Mesendoderm (in vitro differentiated cells): ENCODE measurements at regions not wholly inside any gene's neighbourhood (a gene's known extent, or its start where the extent isn't known, plus 50 kb on each side); places are given as distances from the start of the nearest gene placed in this dataset.

Experiments
- DNase-seq: peaks from one replicate; pipeline ENCODE4 v3.0.0; 2013
- H2AK5ac ChIP-seq: 2 replicates; pipeline ENCODE4 v1.6.1; 2013; ENCODE audit warnings: low read length, inconsistent platforms
- H2BK120ac ChIP-seq: 2 replicates; pipeline ENCODE4 v1.6.1; 2013; ENCODE audit warnings: low read depth, mild to moderate bottlenecking, low read length, moderate library complexity, mixed read lengths
- H2BK15ac ChIP-seq: replicated peaks from 2 replicates; pipeline ENCODE4 v1.6.1; 2013; ENCODE audit warnings: low read depth, mild to moderate bottlenecking, moderate library complexity
- H2BK5ac ChIP-seq: 2 replicates; pipeline ENCODE4 v1.6.1; 2013; ENCODE audit warnings: low read length, inconsistent platforms
- H3K18ac ChIP-seq: 2 replicates; pipeline ENCODE4 v1.6.1; 2013; ENCODE audit warnings: mild to moderate bottlenecking, low read length, mixed read lengths
- H3K23ac ChIP-seq: one replicate; pipeline ENCODE4 v1.6.1; 2013; ENCODE audit warnings: low read length
- H3K27ac ChIP-seq: 2 replicates; pipeline ENCODE4 v1.5.1; 2013; ENCODE audit warnings: low read depth, mild to moderate bottlenecking, inconsistent platforms, low read length, moderate library complexity
- H3K27me3 ChIP-seq: 2 replicates; pipeline ENCODE4 v1.6.1; 2013; ENCODE audit warnings: low read length, control low read depth, mild to moderate bottlenecking, inconsistent platforms; ENCODE audit not compliant: insufficient read depth, poor library complexity
- H3K36me3 ChIP-seq: 2 replicates; pipeline ENCODE4 v1.6.1; 2013; ENCODE audit warnings: low read length, inconsistent platforms; ENCODE audit not compliant: control insufficient read depth, insufficient read depth
- H3K4ac ChIP-seq: one replicate; pipeline ENCODE4 v1.6.1; 2013; ENCODE audit warnings: low read depth, mild to moderate bottlenecking, low read length, moderate library complexity
- H3K4me1 ChIP-seq: 2 replicates; pipeline ENCODE4 v1.6.1; 2013; ENCODE audit warnings: low read depth, low read length, inconsistent platforms; ENCODE audit not compliant: control insufficient read depth
- H3K4me2 ChIP-seq: 2 replicates; pipeline ENCODE4 v1.6.1; 2013; ENCODE audit warnings: low read length
- H3K4me3 ChIP-seq: 2 replicates; pipeline ENCODE4 v1.5.1; 2013; ENCODE audit warnings: mild to moderate bottlenecking, low read length
- H3K56ac ChIP-seq: one replicate; pipeline ENCODE4 v1.6.1; 2013; ENCODE audit warnings: low read length
- H3K79me1 ChIP-seq: 2 replicates; pipeline ENCODE4 v1.6.1; 2013; ENCODE audit warnings: low read length, inconsistent platforms
- H3K79me2 ChIP-seq: 2 replicates; pipeline ENCODE4 v1.6.1; 2013; ENCODE audit warnings: mild to moderate bottlenecking, low read length; ENCODE audit not compliant: control insufficient read depth, insufficient read depth
- H3K9ac ChIP-seq: 2 replicates; pipeline ENCODE4 v1.6.1; 2013; ENCODE audit warnings: low read length, inconsistent platforms
- H4K5ac ChIP-seq: one replicate; pipeline ENCODE4 v1.6.1; 2013; ENCODE audit warnings: low read length
- H4K8ac ChIP-seq: one replicate; pipeline ENCODE4 v1.6.1; 2013; ENCODE audit warnings: low read depth, mild to moderate bottlenecking, control low read depth, low read length, moderate library complexity
- WGBS: extraction: QIAGEN DNeasy Blood & Tissue Kit; methylation state at CpG from one replicate; pipeline ENCODE4 v1.1.7; 2013; ENCODE audit warnings: low lambda C conversion rate, missing lambda C conversion rate; ENCODE audit not compliant: insufficient coverage; ENCODE audit errors: extremely low coverage; 5-methylcytosine and 5-hydroxymethylcytosine counted together

DNA sequence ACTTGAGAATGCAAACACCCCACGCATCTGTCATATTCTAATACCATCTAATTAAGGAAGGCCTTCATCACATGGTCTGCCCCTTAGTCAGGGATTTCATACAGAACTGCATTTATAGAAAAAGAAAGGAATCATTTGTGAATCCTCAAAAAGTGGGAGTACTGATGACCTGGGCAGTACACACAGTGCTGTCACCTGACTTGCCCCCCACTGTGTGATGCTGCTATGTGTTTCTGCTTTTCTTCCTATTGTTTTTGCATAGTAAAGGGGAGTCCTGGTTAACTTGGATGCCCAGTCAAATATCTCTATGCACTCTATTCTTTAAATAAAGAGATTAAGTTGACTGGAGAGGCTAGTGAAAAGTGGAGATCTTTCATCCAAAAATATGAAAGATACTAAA is 1921.2 kb upstream of the PRR20A start:
- Histone ChIP-seq H4K5ac (no peak overlapping the region), H3K79me2 (no peaks in the 10 kb centered on the region), H3K23ac (no peak overlapping the region), H3K27ac (no peak overlapping the region), H3K18ac (no peak overlapping the region), H3K4ac (no peak overlapping the region), H3K79me1 (no peaks in the 10 kb centered on the region), H3K27me3 (no peaks in the 10 kb centered on the region), H3K9ac (no peak overlapping the region), H2BK120ac (no peak overlapping the region), H4K8ac (no peak overlapping the region), H3K4me1 (no peaks in the 10 kb centered on the region), H2AK5ac (no peak overlapping the region), H3K36me3 (no peaks in the 10 kb centered on the region), H2BK5ac (no peak overlapping the region), H3K4me3 (no peak overlapping the region), H3K4me2 (no peak overlapping the region), H3K56ac (no peak overlapping the region), H2BK15ac (no peak overlapping the region)
- WGBS = no CpG with 5 or more reads among the region's 1 CpG
- DNase-seq = no peak

DNA sequence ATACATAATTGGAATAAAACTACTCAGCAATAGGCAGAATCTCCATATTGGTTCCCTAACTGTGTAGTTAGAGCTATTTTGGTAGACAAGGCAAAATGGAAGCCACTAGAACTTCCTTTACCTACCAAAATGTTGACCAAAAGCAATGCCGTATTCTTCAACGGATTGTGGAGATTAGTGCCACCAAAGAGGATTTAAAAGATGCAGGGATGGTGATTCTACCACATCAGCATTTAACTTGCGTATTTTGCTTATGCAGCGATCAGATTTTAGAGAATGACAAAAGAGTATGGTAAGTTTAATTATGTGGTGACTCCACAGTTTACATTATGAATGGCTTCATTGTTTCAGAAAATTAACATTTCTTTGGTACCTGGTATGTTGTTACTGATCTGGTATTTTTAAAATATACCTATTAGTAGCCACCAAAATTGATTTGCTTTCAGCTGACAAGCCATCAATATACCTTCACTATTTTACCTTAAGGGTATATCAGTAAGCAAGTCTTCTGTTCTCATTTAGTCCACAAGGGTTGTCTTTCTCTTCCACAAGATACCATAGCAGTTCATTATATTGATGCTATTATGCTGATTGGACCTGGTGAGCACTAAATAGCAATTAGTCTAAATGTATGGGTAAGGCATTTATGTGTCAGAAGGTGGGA is 1910.7 kb upstream of the PRR20A start:
- H3K27ac ChIP-seq = no peak overlapping the region
- H4K8ac ChIP-seq = no peak overlapping the region
- no peaks in the 10 kb centered on the region for H3K79me1 ChIP-seq
- no peak overlapping the region for H3K4ac ChIP-seq
- no peak for DNase-seq
- H3K18ac ChIP-seq = no peak overlapping the region
- no peak overlapping the region for H2BK15ac ChIP-seq
- H2BK120ac ChIP-seq = no peak overlapping the region
- no peaks in the 10 kb centered on the region for H3K79me2 ChIP-seq
- H3K56ac ChIP-seq = no peak overlapping the region
- no peak overlapping the region for H3K23ac ChIP-seq
- H4K5ac ChIP-seq = no peak overlapping the region
- no peak overlapping the region for H3K4me2 ChIP-seq
- H3K27me3 ChIP-seq = no peaks in the 10 kb centered on the region
- no CpG with 5 or more reads among the region's 4 CpGs for WGBS
- H3K36me3 ChIP-seq = no peaks in the 10 kb centered on the region
- H2AK5ac ChIP-seq = no peak overlapping the region
- no peak overlapping the region for H3K4me3 ChIP-seq
- no peak overlapping the region for H3K9ac ChIP-seq
- H2BK5ac ChIP-seq = no peak overlapping the region
- H3K4me1 ChIP-seq = no peaks in the 10 kb centered on the region

DNA sequence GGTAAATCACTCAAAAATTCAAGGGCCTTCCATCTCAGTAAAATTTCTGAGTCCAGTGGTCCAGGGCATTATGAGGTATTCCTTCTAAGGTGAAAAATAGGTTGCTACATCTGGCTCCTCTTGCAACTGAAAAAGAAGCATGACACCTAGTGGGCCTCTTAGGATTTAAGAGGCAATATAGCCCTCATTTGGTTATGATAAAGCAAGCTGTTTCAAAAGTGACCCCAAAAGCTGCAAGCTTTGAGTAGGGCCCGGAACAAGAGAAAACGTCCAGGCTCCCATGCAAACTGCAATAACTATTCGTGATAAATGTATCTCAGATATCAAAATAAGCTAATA is 1910.2 kb upstream of the PRR20A start:
- no peak overlapping the region for H3K4me3 ChIP-seq

DNA sequence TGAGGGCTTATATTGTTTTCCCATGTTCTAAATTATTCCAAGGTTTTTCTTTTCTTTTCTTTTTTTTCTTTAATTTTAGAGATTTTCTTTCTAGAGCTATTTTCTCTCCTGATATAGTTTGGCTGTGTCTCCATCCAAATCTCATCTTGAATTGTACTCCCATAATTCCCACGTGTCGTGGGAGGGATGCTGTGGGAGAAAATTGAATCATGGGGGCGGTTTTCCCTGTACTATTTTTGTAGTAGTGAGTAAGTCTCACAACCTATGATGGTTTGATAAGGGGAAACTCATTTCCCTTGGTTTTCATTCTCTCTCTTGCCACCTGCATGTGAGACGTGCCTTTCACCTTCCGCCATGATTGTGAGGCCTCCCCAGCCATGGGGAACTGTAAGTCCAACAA is 1906.4 kb upstream of the PRR20A start:
- Histone ChIP-seq H3K4me3 (no peak overlapping the region), H3K18ac (no peak overlapping the region), H4K5ac (no peak overlapping the region), H2BK120ac (no peak overlapping the region), H3K4me2 (no peak overlapping the region), H3K79me2 (no peaks in the 10 kb centered on the region), H3K56ac (no peak overlapping the region), H3K9ac (no peak overlapping the region), H3K79me1 (no peaks in the 10 kb centered on the region), H3K23ac (no peak overlapping the region), H3K4me1 (no peaks in the 10 kb centered on the region), H4K8ac (no peak overlapping the region), H2BK5ac (no peak overlapping the region), H3K4ac (no peak overlapping the region), H2AK5ac (no peak overlapping the region), H2BK15ac (no peak overlapping the region), H3K27me3 (no peaks in the 10 kb centered on the region), H3K27ac (no peak overlapping the region), H3K36me3 (no peaks in the 10 kb centered on the region)
- WGBS = no CpG with 5 or more reads among the region's 5 CpGs
- no peak for DNase-seq

More for the DNA sequence above, 1910.2 kb upstream of the PRR20A start:
- Histone ChIP-seq H2BK15ac (no peak overlapping the region), H3K27ac (no peak overlapping the region), H3K79me2 (no peaks in the 10 kb centered on the region), H3K4me2 (no peak overlapping the region), H3K9ac (no peak overlapping the region), H2AK5ac (no peak overlapping the region), H3K18ac (no peak overlapping the region), H2BK5ac (no peak overlapping the region), H3K23ac (no peak overlapping the region), H3K56ac (no peak overlapping the region), H3K4me1 (no peaks in the 10 kb centered on the region), H3K27me3 (no peaks in the 10 kb centered on the region), H2BK120ac (no peak overlapping the region), H4K5ac (no peak overlapping the region), H3K79me1 (no peaks in the 10 kb centered on the region), H4K8ac (no peak overlapping the region), H3K4ac (no peak overlapping the region), H3K36me3 (no peaks in the 10 kb centered on the region)
- WGBS = no CpG with 5 or more reads among the region's 3 CpGs
- DNase-seq = peak; percentile 56

DNA sequence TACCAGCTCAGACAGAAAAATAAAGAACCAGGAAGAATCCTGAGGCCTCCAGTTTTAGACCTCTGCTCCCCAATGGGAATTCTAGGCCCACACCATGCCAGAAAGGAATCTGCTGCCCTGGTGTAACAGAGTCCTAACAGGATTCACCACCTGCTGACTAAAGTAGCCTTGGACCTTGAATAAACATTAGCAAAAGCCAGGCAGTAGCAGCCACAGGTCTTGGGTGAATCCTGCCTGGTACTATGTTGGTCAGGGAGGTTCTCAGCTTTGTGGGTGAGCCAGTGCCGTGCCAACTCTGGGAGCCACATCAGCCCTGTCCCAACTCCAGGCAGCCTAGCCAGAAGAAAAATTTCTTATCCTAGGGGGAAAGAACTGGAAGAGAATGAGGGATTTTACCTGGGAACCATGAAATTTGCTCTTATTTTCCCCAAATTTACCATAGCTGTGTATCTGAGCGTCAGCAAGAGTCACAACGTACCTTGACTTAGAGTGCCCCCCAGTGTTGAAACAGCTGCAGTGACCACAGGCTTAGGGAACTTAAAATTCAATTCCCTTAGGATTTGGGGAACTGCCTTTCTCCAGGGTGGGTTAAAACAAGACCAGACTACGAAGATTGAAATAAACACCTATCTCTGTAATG is 1895.6 kb upstream of the PRR20A start:
- Histone ChIP-seq H3K79me1 (no peaks in the 10 kb centered on the region), H3K4me1 (no peaks in the 10 kb centered on the region), H3K4ac (no peak overlapping the region), H3K18ac (no peak overlapping the region), H3K36me3 (no peaks in the 10 kb centered on the region), H2BK5ac (no peak overlapping the region), H2BK15ac (no peak overlapping the region), H3K27me3 (no peaks in the 10 kb centered on the region), H3K56ac (no peak overlapping the region), H3K23ac (no peak overlapping the region), H3K4me2 (no peak overlapping the region), H2BK120ac (no peak overlapping the region), H2AK5ac (no peak overlapping the region), H3K4me3 (no peak overlapping the region), H3K27ac (no peak overlapping the region), H3K79me2 (no peaks in the 10 kb centered on the region), H3K9ac (no peak overlapping the region), H4K8ac (no peak overlapping the region), H4K5ac (no peak overlapping the region)
- WGBS = no CpG with 5 or more reads among the region's 4 CpGs
- peak; percentile 78 for DNase-seq

DNA sequence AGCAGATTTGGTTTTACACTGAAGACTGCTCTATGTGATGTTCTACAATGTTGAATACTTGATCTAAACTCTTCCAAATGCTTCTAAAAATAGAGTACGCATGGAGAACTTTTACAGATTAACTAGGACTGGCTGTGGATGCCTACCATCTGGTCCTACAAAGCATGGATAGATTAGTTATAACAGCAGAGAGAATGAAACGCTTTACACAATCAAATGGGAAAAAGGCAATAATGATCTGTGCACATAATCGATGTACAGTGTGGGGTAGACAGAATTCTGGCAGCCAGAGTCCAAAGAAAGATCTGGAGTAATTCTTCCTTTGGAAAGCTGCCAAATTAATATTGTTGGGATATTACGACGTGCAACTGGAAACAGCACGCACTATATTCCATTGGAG is 1885.5 kb upstream of the PRR20A start:
- WGBS = no CpG with 5 or more reads among the region's 6 CpGs

More for the DNA sequence above, 1885.5 kb upstream of the PRR20A start:
- H3K36me3 ChIP-seq = no peaks in the 10 kb centered on the region
- no peak overlapping the region for H3K9ac ChIP-seq
- H3K79me2 ChIP-seq = no peaks in the 10 kb centered on the region
- H3K4me3 ChIP-seq = no peak overlapping the region
- no peak overlapping the region for H3K18ac ChIP-seq
- H3K4me1 ChIP-seq = no peaks in the 10 kb centered on the region
- no peak overlapping the region for H3K4ac ChIP-seq
- no peaks in the 10 kb centered on the region for H3K27me3 ChIP-seq
- H3K23ac ChIP-seq = no peak overlapping the region
- H3K56ac ChIP-seq = no peak overlapping the region
- H3K27ac ChIP-seq = no peak overlapping the region
- no peak overlapping the region for H2AK5ac ChIP-seq
- no peak overlapping the region for H4K8ac ChIP-seq
- no peak overlapping the region for H2BK15ac ChIP-seq
- no peak overlapping the region for H2BK120ac ChIP-seq
- H2BK5ac ChIP-seq = no peak overlapping the region
- no peak overlapping the region for H3K4me2 ChIP-seq
- H3K79me1 ChIP-seq = no peaks in the 10 kb centered on the region
- H4K5ac ChIP-seq = no peak overlapping the region
- DNase-seq = no peak
